ENCODE measurements at regions not wholly inside any gene's neighbourhood (a gene's known extent, or its start where the extent isn't known, plus 50 kb on each side); places are given as distances from the start of the nearest gene placed in this dataset.

DNA sequence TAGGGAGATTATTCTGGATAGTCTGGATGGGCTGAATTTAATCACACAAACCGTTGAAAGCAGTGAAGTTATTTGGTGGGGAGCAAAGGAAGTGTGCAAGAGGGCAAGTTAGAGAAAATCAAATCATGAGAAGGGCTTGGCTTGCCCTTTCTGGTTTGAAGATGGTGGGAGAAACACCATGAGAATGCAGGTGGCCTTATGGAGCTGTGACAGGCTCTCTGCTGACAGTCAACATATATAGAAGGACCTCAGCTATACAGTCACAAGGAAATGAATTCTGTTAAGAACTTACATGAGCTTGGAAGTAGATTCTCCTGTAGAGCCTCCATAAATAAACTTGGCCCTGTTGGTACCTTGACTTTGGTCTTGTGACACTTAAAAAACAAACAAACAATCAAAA lies 72.3 kb downstream of the GMNC start:
- Histone ChIP-seq H3K79me2 (ENCODE audit: low read length) (no peaks in the 10 kb centered on the region), H3K27ac (ENCODE audit: low read length) (no peak overlapping the region), H4K20me1 (ENCODE audit: insufficient read depth, low read length) (no peaks in the 10 kb centered on the region), H2AFZ (ENCODE audit: low read depth, low read length) (no peak overlapping the region), H3K4me1 (ENCODE audit: low read length) (no peaks in the 10 kb centered on the region), H3K36me3 (replicated peaks; ENCODE audit: low read depth, low read length) (no peaks in the 10 kb centered on the region), H3K9me3 (ENCODE audit: insufficient read depth, low read length) (no peaks in the 10 kb centered on the region), H3K9ac (ENCODE audit: low read length) (no peak overlapping the region), H3K4me2 (ENCODE audit: low read length) (no peak overlapping the region), H3K27me3 (ENCODE audit: low read depth, low read length) (no peaks in the 10 kb centered on the region), H3K4me3 (ENCODE audit: low read length) (no peak overlapping the region)
- no peak for TF ChIP-seq EZH2phosphoT487 (IDR thresholded peaks at IDR 0.05; ENCODE audit: low read depth)

DNA sequence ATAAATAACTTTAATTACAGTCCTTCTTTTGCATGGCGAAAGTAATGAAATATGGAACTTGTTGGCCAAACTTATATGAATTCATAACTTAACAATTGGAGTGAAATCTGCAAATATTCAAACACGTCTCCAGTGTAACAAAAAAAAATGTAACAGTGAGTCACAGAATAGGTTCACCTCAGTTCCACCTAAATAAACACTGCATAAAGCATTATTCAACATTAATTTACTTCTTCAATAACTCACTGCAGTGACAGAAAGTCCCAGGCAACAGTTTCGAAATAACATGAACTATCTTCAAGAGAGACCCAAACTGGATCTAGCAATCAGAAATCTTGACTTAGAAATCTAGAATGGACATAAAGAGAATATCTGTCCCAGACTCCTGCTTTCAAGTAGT lies 75.6 kb downstream of the GMNC start:
- no peaks in the 10 kb centered on the region for H3K4me1 ChIP-seq (ENCODE audit: low read length)

GRCh38 chr3:190785047-190785446 lies 77.4 kb downstream of the GMNC start:
- TF ChIP-seq, protein P1, sequence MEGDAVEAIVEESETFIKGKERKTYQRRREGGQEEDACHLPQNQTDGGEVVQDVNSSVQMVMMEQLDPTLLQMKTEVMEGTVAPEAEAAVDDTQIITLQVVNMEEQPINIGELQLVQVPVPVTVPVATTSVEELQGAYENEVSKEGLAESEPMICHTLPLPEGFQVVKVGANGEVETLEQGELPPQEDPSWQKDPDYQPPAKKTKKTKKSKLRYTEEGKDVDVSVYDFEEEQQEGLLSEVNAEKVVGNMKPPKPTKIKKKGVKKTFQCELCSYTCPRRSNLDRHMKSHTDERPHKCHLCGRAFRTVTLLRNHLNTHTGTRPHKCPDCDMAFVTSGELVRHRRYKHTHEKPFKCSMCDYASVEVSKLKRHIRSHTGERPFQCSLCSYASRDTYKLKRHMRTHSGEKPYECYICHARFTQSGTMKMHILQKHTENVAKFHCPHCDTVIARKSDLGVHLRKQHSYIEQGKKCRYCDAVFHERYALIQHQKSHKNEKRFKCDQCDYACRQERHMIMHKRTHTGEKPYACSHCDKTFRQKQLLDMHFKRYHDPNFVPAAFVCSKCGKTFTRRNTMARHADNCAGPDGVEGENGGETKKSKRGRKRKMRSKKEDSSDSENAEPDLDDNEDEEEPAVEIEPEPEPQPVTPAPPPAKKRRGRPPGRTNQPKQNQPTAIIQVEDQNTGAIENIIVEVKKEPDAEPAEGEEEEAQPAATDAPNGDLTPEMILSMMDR (IDR thresholded peaks at IDR 0.05; ENCODE audit: low read depth, low read length) = no peak
- no peak for TF ChIP-seq EZH2phosphoT487 (IDR thresholded peaks at IDR 0.05; ENCODE audit: low read depth)
- Histone ChIP-seq H2AFZ (ENCODE audit: low read depth, low read length) (no peak overlapping the region), H3K4me1 (ENCODE audit: low read length) (no peaks in the 10 kb centered on the region), H3K27me3 (ENCODE audit: low read depth, low read length) (no peaks in the 10 kb centered on the region), H3K9ac (ENCODE audit: low read length) (no peak overlapping the region), H3K4me2 (ENCODE audit: low read length) (no peak overlapping the region), H3K79me2 (ENCODE audit: low read length) (no peaks in the 10 kb centered on the region), H3K27ac (ENCODE audit: low read length) (no peak overlapping the region), H3K9me3 (ENCODE audit: insufficient read depth, low read length) (no peaks in the 10 kb centered on the region), H3K4me3 (ENCODE audit: low read length) (no peak overlapping the region), H3K36me3 (replicated peaks; ENCODE audit: low read depth, low read length) (no peaks in the 10 kb centered on the region), H4K20me1 (ENCODE audit: insufficient read depth, low read length) (no peaks in the 10 kb centered on the region)

More for the DNA sequence above, 75.6 kb downstream of the GMNC start:
- H3K27ac ChIP-seq (ENCODE audit: low read length) = no peak overlapping the region
- no peaks in the 10 kb centered on the region for H3K27me3 ChIP-seq (ENCODE audit: low read depth, low read length)
- TF ChIP-seq EZH2phosphoT487 (IDR thresholded peaks at IDR 0.05; ENCODE audit: low read depth) = no peak
- H3K36me3 ChIP-seq (replicated peaks; ENCODE audit: low read depth, low read length) = no peaks in the 10 kb centered on the region
- no peak overlapping the region for H3K4me3 ChIP-seq (ENCODE audit: low read length)
- no peak overlapping the region for H3K4me2 ChIP-seq (ENCODE audit: low read length)
- no peak overlapping the region for H3K9ac ChIP-seq (ENCODE audit: low read length)
- H2AFZ ChIP-seq (ENCODE audit: low read depth, low read length) = no peak overlapping the region
- no peaks in the 10 kb centered on the region for H3K9me3 ChIP-seq (ENCODE audit: insufficient read depth, low read length)
- H3K79me2 ChIP-seq (ENCODE audit: low read length) = no peaks in the 10 kb centered on the region
- H4K20me1 ChIP-seq (ENCODE audit: insufficient read depth, low read length) = no peaks in the 10 kb centered on the region

DNA sequence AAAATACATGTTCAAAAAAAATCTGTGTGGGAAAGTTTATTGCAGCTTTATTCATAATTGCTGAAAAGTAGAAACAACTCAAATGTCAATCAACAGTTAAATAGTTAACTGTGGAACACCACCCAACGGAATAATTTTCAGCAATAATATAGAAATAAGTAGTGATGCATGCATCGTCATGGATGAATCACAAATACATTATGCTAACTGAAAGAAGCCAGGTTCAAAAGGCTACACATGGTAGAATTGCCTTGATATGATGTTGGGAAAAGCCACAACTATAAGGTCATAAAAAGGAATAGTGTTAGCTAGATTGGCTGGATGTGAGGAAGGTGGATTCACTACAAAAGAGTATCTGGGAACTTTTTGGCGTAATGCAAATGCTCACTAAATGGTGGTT lies 82.0 kb downstream of the GMNC start:
- TF ChIP-seq, protein P1 (IDR thresholded peaks at IDR 0.05; ENCODE audit: low read depth, low read length) = no peak
- TF ChIP-seq EZH2phosphoT487 (IDR thresholded peaks at IDR 0.05; ENCODE audit: low read depth) = no peak
- Histone ChIP-seq H3K4me3 (ENCODE audit: low read length) (no peak overlapping the region), H3K9ac (ENCODE audit: low read length) (no peak overlapping the region), H3K79me2 (ENCODE audit: low read length) (no peaks in the 10 kb centered on the region), H3K36me3 (replicated peaks; ENCODE audit: low read depth, low read length) (no peaks in the 10 kb centered on the region), H3K4me1 (ENCODE audit: low read length) (no peaks in the 10 kb centered on the region), H3K27ac (ENCODE audit: low read length) (no peak overlapping the region), H3K27me3 (ENCODE audit: low read depth, low read length) (no peaks in the 10 kb centered on the region), H3K9me3 (ENCODE audit: insufficient read depth, low read length) (no peaks in the 10 kb centered on the region), H3K4me2 (ENCODE audit: low read length) (no peak overlapping the region), H4K20me1 (ENCODE audit: insufficient read depth, low read length) (no peaks in the 10 kb centered on the region), H2AFZ (ENCODE audit: low read depth, low read length) (no peak overlapping the region)

- H3K4me2 ChIP-seq (ENCODE audit: low read length) = no peak overlapping the region
- TF ChIP-seq EZH2phosphoT487 (IDR thresholded peaks at IDR 0.05; ENCODE audit: low read depth) = no peak
- TF ChIP-seq, protein P1 (IDR thresholded peaks at IDR 0.05; ENCODE audit: low read depth, low read length) = no peak
- H3K4me3 ChIP-seq (ENCODE audit: low read length) = no peak overlapping the region
- no peaks in the 10 kb centered on the region for H3K9me3 ChIP-seq (ENCODE audit: insufficient read depth, low read length)
- H3K27me3 ChIP-seq (ENCODE audit: low read depth, low read length) = no peaks in the 10 kb centered on the region
- no peak overlapping the region for H2AFZ ChIP-seq (ENCODE audit: low read depth, low read length)
- H3K36me3 ChIP-seq (replicated peaks; ENCODE audit: low read depth, low read length) = no peaks in the 10 kb centered on the region
- H3K9ac ChIP-seq (ENCODE audit: low read length) = no peak overlapping the region
- H3K4me1 ChIP-seq (ENCODE audit: low read length) = no peaks in the 10 kb centered on the region
- no peaks in the 10 kb centered on the region for H4K20me1 ChIP-seq (ENCODE audit: insufficient read depth, low read length)
- no peaks in the 10 kb centered on the region for H3K79me2 ChIP-seq (ENCODE audit: low read length)
- no peak overlapping the region for H3K27ac ChIP-seq (ENCODE audit: low read length)
Measured at GRCh38 chr3:190774633-190775032, 87.9 kb downstream of the GMNC start.

All from OCI-LY3 (cell line).